Esophagus squamous epithelium (tissue), 5 donors: ENCODE measurements at regions not wholly inside any gene's neighbourhood (a gene's known extent, or its start where the extent isn't known, plus 50 kb on each side); places are given as distances from the start of the nearest gene placed in this dataset.

Source experiments
- DNase-seq: peaks from one replicate; lab custom pipeline; 2025; lab: John Stamatoyannopoulos, UW
- H3K27ac ChIP-seq, 4 donors: fragments of 200-600 bp; sonication (generic); one replicate each; pipeline ENCODE4 v1.5.1; 2016 to 2019; ENCODE audit warnings: mild to moderate bottlenecking in 1 of 4
- H3K27me3 ChIP-seq, 4 donors: fragments of 200-600 bp; sonication (generic); 1 replicate in 3 of 4; 2 replicates in 1 of 4; pipeline versions ENCODE4 v1.5.1 to v1.6.0; 2017 to 2021; ENCODE audit warnings: antibody characterized with exemption in 1 of 4
- H3K36me3 ChIP-seq, 3 donors: fragments of 200-600 bp; sonication (generic); one replicate each; pipeline ENCODE4 v1.5.1; 2016 to 2019
- H3K4me1 ChIP-seq, 3 donors: fragments of 200-600 bp; sonication (generic); one replicate each; pipeline ENCODE4 v1.5.1; 2017 to 2019
- H3K4me3 ChIP-seq, 4 donors: fragments of 200-600 bp; sonication (generic); 1 replicate in 3 of 4; 2 replicates in 1 of 4; pipeline ENCODE4 v1.5.1; 2016 to 2019; ENCODE audit warnings: mild to moderate bottlenecking in 2 of 4, moderate library complexity in 1 of 4
- H3K9me3 ChIP-seq, 3 donors: fragments of 200-600 bp; sonication (generic); one replicate each; pipeline ENCODE4 v1.5.1; 2016 to 2019
- CTCF ChIP-seq, 6 experiments: fragments of 450-650 bp in 4 of 6; fragments of 200-600 bp in 2 of 6; sonication (generic) in 2 of 6; IDR thresholded peaks; one replicate each; pipeline ENCODE4 v1.5.1; 2016 to 2019; ENCODE audit warnings: antibody characterized with exemption in 6 of 6, mild to moderate bottlenecking in 4 of 6, moderate library complexity in 4 of 6
- POLR2A ChIP-seq, 4 donors: fragments of 450-650 bp; IDR thresholded peaks; one replicate each; pipeline ENCODE4 v1.6.1; 2017; ENCODE audit warnings: antibody characterized with exemption in 4 of 4, mild to moderate bottlenecking in 4 of 4, moderate library complexity in 3 of 4
- WGBS, 2 donors: methylation state at CpG; one replicate each; pipeline ENCODE4 v1.1.5; 2018; 5-methylcytosine and 5-hydroxymethylcytosine counted together
- intact Hi-C: fragments of 100-400 bp; cut with DNase I; formaldehyde crosslinking; loops from one replicate; pipeline ENCODE4 v1.15.0; 2022
- donor health status: DM: yes; HTN: yes; CAD: no.

- no peaks in the 10 kb centered on the region for H3K36me3 ChIP-seq
- no peaks in the 10 kb centered on the region for H3K4me1 ChIP-seq
- intact Hi-C loops, result no loop called here
- H3K27me3 ChIP-seq, result no peaks in the 10 kb centered on the region
- H3K9me3 ChIP-seq, result no peaks in the 10 kb centered on the region
- no peak for DNase-seq
- no peak overlapping the region for H3K27ac ChIP-seq
- H3K4me3 ChIP-seq, result no peak overlapping the region
- no peak for TF ChIP-seq CTCF (IDR thresholded peaks at IDR 0.05)
- TF ChIP-seq POLR2A (IDR thresholded peaks at IDR 0.05), result no peak
- 71 to 76% methylated on average over 5 of the region's 5 CpGs for WGBS, 2 donors
Observed at GRCh38 chr5:114565871-114566270, 204.0 kb downstream of the KCNN2 start.

GRCh38 chr5:114565139-114565538 lies 203.3 kb downstream of the KCNN2 start:
- H3K4me1 ChIP-seq, result no peaks in the 10 kb centered on the region
- H3K36me3 ChIP-seq, result no peaks in the 10 kb centered on the region
- no peaks in the 10 kb centered on the region for H3K9me3 ChIP-seq
- WGBS, 2 donors, result 10 to 22% methylated on average over 2 of the region's 2 CpGs
- DNase-seq, result no peak
- TF ChIP-seq POLR2A (IDR thresholded peaks at IDR 0.05) (no peak), CTCF (IDR thresholded peaks at IDR 0.05) (no peak)
- no peak overlapping the region for H3K4me3 ChIP-seq
- intact Hi-C loops, result no loop called here
- no peak overlapping the region for H3K27ac ChIP-seq
- H3K27me3 ChIP-seq, result no peaks in the 10 kb centered on the region

GRCh38 chr5:114561415-114561814 lies 199.5 kb downstream of the KCNN2 start:
- no peaks in the 10 kb centered on the region for H3K9me3 ChIP-seq
- intact Hi-C loops, result no loop called here
- WGBS, 2 donors, result 50% methylated on average over 4 of the region's 4 CpGs

More at GRCh38 chr5:114561415-114561814, 199.5 kb downstream of the KCNN2 start:
- Histone ChIP-seq H3K4me1 (no peaks in the 10 kb centered on the region), H3K27ac (no peak overlapping the region), H3K36me3 (no peaks in the 10 kb centered on the region), H3K4me3 (no peak overlapping the region), H3K27me3 (no peaks in the 10 kb centered on the region)
- no peak for DNase-seq
- no peak for TF ChIP-seq POLR2A (IDR thresholded peaks at IDR 0.05)
- TF ChIP-seq CTCF (IDR thresholded peaks at IDR 0.05), result no peak
